Central memory CD4-positive, alpha-beta T cell (primary cell): ENCODE measurements at regions not wholly inside any gene's neighbourhood (a gene's known extent, or its start where the extent isn't known, plus 50 kb on each side); places are given as distances from the start of the nearest gene placed in this dataset.

Experiments used
- DNase-seq: peaks from one replicate; pipeline ENCODE4 v3.0.0; 2022

DNA sequence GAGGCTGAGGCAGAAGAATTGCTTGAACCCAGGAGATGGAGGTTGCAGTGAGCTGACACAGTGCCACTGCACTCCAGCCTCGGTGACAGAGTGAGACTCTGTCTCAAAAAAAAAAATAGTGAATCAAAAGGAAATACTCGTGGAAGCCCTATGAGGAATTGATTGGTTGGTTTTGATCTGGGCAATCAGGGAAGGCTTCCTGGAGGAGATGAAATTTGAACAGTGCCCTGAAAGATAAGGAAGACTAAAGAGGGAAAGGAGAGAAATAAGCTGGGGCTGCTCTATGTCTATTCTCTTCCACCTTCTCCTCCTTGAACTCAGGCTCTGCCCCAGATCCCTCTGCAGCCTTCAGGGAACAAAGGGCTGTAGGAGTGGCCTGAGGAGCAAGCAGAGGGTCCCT is 54.1 kb downstream of the IRF2BPL start:
- DNase-seq = no peak

DNA sequence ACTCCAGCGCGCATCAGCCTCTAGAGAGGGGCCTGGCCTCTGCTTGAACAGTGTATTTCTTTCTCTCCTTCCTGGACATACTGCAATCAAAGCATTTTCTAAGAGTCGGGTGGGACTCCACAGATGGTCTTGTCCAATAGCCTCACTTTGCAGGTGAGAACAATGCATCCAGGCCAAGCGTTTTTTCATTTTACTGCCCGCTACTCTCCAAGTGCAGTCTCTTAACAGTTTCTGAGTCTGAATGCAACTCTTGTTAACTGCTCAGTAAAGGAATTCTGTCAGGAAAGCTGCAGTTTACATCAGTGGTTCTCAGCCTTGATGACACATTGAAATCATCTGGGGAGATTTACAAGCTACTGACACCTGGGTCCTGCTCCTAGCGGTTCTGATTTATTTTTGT is 57.0 kb downstream of the IRF2BPL start:
- no peak for DNase-seq

- no peak for DNase-seq
Observed at GRCh38 chr14:76968621-76969063, 59.9 kb downstream of the IRF2BPL start.

DNA sequence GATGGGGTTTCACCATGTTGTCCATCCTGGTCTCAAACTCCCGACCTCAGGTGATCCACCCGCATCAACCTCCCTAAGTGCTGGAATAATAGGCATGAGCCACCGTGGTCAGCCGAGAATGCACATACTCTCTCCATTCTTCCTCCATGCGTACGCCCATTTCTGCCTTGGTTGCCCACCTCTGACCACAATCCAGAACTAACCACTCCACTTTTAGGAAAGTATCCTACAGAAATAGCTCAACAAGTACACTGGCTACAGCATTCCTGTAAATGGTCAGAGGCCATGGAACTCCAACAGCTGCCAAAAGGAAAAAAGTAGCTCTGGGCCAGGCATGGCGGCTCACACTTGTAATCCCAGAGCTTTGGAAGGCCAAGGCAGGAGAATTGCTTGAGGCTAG is 60.7 kb downstream of the IRF2BPL start:
- DNase-seq = no peak

- DNase-seq = no peak
Observed at GRCh38 chr14:76965232-76965631, 63.3 kb downstream of the IRF2BPL start.

DNA sequence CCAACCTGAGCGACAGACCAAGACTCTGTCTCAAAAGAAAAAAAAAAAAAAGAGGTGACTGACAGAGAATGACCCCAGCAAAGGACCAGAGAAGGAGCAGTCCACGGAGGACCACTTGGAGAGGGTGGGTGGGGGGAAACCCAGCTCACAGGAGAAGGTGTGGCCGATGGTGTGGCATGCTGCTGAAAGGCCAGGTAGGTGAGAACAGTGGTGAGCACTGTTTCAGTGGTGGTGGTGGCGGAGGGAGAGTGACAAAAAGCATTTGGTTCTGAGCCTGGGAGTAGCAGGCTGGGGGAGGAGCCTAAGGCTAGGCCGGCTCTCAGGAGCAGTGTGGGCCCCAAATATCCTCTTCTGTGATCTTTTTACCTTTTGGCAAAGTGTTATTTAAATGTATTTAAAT is 63.8 kb downstream of the IRF2BPL start:
- no peak for DNase-seq

GRCh38 chr14:76963372-76963771 is 65.1 kb downstream of the IRF2BPL start:
- DNase-seq = no peak

DNA sequence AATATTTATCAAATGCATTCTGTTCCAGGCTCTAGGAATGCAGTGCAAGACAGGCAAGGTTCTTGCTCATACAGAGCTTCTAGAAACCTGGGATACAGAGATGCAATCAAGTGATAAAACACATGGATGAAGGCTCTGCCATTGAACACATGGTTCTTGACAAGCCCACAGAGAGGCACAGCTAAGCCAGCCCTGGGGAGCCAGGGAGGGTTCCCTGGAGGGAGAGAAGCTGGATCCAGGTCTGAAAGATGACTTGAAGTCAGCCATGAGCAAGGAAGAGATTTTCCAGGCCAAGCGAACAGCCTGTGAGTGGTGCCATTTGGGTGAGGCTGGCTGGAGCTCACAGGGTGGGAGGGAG is 66.2 kb downstream of the IRF2BPL start:
- no peak for DNase-seq

DNA sequence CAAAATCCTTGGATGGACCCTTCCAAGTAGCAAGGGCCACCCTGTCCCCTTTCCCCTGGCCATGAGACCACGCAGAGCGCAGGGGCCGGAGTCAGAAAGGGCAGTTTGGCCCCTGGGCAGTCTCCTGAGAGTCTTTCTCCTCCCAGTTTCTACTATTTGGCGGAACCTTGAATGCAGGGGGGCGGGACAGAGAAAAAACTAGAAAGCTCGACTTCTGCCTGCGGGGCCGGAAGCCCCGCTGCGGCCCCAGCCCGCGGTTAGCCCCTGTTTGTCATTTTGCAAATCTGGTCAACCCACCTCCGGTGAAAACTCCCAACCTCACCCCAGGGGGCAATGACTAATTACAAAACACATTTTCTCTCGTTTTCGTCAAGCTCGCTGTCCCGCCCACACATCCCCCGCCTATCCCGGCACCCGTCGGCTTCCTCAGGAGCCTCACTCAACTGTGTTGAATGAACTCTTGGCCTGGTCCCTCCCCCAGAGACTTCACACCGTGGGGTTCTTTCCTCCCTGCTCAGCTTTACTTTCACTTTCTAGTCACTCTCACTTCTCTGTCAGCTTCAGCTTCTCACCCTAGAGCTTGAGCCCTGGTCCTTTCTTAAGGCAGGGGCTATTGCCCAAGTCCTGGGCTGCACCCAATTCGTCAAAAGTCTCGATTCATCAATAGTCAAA is 66.7 kb downstream of the IRF2BPL start:
- peak; percentile 97 for DNase-seq

- no peak for DNase-seq
Observed at GRCh38 chr14:76958980-76959710, 69.4 kb downstream of the IRF2BPL start.

GRCh38 chr14:76958020-76958979 is 70.2 kb downstream of the IRF2BPL start:
- no peak for DNase-seq

DNA sequence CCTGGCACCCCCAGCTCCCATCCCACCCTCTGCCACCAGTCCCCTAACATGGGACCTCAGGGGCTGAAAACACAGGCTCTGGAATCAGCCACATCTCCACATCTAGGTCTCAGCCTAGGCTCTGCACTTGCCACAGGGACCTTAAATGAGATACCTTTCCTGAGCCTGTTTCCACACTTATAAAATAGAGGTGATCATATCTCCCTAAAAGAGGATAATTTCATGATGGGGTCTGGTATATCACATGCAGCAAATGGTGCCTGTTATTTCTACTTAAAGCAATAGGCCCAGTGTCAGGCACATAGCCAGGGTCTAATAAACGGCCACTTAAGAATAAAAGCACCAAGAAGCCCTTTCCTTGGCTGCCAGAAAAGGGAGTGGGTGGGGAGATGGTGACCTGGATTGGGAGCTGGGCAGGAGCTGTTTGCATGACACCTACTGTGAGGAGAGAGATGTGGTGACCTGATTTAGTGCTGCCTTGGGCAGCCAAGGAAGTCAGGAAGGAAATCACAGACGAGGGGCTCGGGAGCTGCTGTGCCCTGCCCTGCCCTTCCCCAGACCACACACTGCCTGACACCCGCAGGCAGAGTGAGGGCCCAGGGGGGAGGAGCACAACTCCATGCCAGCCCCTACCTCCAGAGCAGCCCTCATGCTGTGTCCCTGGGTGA is 71.2 kb downstream of the IRF2BPL start:
- DNase-seq = peak; percentile 16

DNA sequence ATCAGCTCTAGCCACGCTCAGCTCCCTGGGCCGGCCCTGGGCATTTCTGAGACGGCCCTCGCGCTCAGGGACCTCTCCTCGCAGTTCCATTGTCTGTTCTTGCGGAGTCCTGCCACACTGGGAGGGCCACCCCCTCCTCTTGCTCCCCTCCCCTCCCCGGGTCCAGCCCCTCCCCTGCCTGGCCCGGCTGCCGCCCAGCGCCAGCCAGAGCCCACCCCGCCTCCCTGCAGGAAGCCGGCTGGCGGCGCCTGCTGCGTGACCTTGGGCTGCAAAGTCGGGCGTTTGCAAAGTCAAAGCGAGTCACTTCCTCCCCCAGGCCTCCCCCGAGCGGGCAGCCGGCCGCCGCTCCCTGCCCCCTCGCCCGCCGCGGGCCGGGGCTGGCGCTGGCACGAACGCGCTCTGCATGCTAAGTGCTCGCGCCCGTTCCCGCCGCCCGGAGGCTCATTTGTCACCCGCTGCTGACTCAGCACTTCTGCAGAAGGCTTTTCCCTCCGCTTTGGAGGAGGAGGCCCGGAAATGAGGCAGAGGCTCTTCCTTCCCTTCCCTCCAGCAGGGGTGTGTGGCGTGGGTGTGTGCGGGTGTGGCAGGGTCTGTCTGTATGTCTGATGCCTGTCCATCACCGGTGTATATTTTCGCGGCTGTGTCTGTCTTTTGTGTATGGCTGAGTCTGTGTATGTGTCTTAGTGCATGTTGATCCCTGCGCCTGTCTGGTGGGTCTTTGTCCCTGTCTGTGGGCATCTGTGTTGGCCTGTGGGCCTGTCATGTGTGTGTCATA is 72.0 kb downstream of the IRF2BPL start:
- DNase-seq = peak; percentile 89

DNA sequence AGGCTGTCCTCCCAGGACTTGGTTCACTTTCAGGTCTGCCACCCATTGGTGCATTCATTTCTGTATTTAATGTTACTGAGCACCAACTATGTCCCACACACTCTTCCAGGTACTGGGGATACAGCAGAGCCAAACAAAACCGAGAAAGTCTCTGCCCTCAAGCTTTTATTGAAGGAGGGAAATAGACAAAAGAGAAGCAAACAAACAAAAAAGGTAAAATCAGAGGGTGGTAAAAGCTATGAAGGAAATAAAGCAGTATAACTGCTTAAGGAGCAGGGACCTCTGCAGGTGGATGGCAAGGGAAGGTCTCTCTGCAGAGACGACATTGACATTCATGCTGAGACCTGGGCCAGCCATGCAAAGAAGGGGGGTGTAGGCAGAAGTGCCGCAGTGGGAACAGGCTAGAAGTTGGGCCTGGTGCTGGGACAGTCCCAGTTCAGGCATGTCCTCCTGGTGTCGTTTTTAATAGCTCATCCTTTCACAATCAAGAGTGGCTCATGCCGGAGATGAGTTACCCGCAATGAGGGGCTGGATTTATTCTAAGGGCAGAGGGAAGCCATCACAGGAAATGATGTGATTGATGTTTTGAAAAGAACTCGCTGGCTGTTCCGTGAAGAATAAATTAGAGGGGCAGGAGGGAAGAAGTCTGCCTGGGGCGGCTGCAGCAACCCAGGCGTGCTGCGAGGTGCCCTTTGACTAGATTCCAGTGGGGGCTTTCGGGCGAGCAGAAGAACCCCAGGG is 72.8 kb downstream of the IRF2BPL start:
- DNase-seq = peak; percentile 82

- DNase-seq = no peak
Observed at GRCh38 chr14:76954394-76955190, 73.9 kb downstream of the IRF2BPL start.

DNA sequence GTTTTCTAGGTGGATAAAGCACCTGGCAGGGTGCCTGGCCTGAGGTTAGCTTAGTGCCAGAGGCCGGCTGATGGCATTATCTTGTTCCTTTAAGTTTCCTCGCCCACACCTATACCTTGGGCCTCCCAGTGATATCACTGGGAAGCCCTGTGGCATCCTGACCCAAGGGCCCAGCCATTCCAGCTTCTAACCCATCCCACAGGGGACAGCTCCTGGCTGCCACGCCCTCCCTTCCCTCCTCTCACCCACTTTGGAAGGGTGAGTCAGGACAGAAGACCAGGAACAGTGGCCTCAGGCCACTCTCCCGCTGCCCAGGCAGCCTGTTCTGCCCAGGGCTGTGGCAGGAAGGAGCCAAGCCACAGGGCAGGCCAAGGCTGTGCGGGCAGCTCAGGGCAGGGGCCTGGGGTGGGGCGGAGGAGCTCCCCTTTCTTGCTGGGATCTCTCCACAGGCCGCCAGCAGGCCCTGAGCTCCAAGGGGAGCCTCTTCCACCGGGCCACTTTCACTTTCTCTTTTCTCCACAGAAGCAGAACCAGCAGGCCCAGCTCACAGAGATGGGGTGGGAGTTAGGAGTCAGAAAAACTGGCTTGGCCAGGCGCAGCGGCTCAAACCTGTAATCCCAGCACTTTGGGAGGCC is 75.1 kb downstream of the IRF2BPL start:
- peak; percentile 53 for DNase-seq

- DNase-seq = no peak
Observed at GRCh38 chr14:76951166-76951565, 77.3 kb downstream of the IRF2BPL start.

- no peak for DNase-seq
Observed at GRCh38 chr14:76950055-76951020, 78.2 kb downstream of the IRF2BPL start.

DNA sequence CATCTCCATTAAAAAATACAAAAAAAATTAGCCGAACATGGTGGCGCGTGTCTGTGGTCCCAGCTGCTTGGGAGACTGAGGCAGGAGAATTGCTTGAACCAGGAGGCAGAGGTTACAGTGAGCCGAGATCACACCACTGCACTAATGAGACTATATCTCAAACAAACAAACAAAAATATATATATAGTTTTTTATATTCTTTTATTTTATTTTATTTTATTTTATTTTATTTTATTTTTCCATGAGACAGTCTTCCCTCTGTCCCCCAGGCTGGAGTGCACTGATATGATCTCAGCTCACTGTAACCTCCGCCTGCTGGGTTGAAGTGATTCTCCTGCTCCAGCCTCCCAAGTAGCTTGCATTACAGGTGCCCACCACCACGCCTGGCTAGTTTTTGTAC is 79.5 kb downstream of the IRF2BPL start:
- no peak for DNase-seq
